H1 (cell line): ENCODE measurements at regions not wholly inside any gene's neighbourhood (a gene's known extent, or its start where the extent isn't known, plus 50 kb on each side); places are given as distances from the start of the nearest gene placed in this dataset.

Experiments
- CTCF ChIA-PET: fragments of 300-600 bp; sonication (Branson Sonifier 250); formaldehyde crosslinking; loops from one replicate; lab custom pipeline; 2021; ENCODE audit not compliant: partially characterized antibody; lab: Charles Lee
- POLR2A ChIA-PET: fragments of 300-600 bp; sonication (Branson Sonifier 250); formaldehyde crosslinking; loops from one replicate; lab custom pipeline; 2021; ENCODE audit warnings: inconsistent platforms; ENCODE audit not compliant: partially characterized antibody; lab: Charles Lee
- DNase-seq, 2 experiments: peaks; one replicate each; pipeline versions ENCODE4 v3.0.0 to v3.0.0-alpha.2; 2010 to 2022; ENCODE audit warnings: low spot score in 2 of 2, low read depth in 1 of 2, mixed read lengths in 1 of 2
- FAIRE-seq: peaks from 2 replicates; lab custom pipeline; 2011; peaks lifted over from hg19 to GRCh38; lab: Jason Lieb, UNC
- H2AFZ ChIP-seq: 2 replicates; pipeline ENCODE4 v1.8.1; 2012; ENCODE audit warnings: low read length, inconsistent platforms
- H2AK5ac ChIP-seq: 2 replicates; pipeline ENCODE4 v1.6.1; 2013; ENCODE audit warnings: low read depth, low read length
- H2BK120ac ChIP-seq: replicated peaks from 2 replicates; pipeline ENCODE3; 2013; ENCODE audit warnings: low read depth, low read length, inconsistent platforms
- H2BK12ac ChIP-seq: 2 replicates; pipeline ENCODE4 v1.6.1; 2013; ENCODE audit warnings: low read depth, low read length
- H2BK15ac ChIP-seq: 2 replicates; pipeline ENCODE4 v1.6.1; 2013; ENCODE audit warnings: low read length
- H2BK20ac ChIP-seq: 2 replicates; pipeline ENCODE4 v1.6.1; 2013; ENCODE audit warnings: low read length
- H2BK5ac ChIP-seq: 2 replicates; pipeline ENCODE4 v1.6.1; 2013; ENCODE audit warnings: low read depth, low read length
- H3K14ac ChIP-seq: 2 replicates; pipeline ENCODE4 v1.6.1; 2013; ENCODE audit warnings: inconsistent platforms; ENCODE audit not compliant: insufficient read length
- H3K18ac ChIP-seq: 2 replicates; pipeline ENCODE4 v1.6.1; 2013; ENCODE audit warnings: low read length; ENCODE audit errors: extremely low read depth
- H3K23ac ChIP-seq: 2 replicates; pipeline ENCODE4 v1.6.1; 2013; ENCODE audit warnings: inconsistent platforms; ENCODE audit not compliant: insufficient read length
- H3K23me2 ChIP-seq: 2 replicates; pipeline ENCODE4 v1.6.1; 2013; ENCODE audit warnings: low read depth, low read length
- H3K27ac ChIP-seq: 2 replicates; pipeline ENCODE4 v1.6.1; 2011; ENCODE audit warnings: low read depth, low read length, inconsistent platforms
- H3K27me3 ChIP-seq, 4 experiments: replicated peaks in 1 of 4; 1 replicate in 1 of 4; 2 replicates in 3 of 4; pipeline versions ENCODE4 v1.6.1 to v1.8.1; 2011 to 2013; ENCODE audit warnings: low read length in 3 of 4, mild to moderate bottlenecking in 3 of 4, inconsistent platforms in 2 of 4, mixed read lengths in 2 of 4, moderate library complexity in 1 of 4; ENCODE audit not compliant: control insufficient read depth in 3 of 4, insufficient read depth in 3 of 4; ENCODE audit errors: extremely low read depth in 1 of 4
- H3K36me3 ChIP-seq, 4 experiments: 2 replicates each; pipeline versions ENCODE4 v1.6.1 to v1.8.1; 2011 to 2013; ENCODE audit warnings: mild to moderate bottlenecking in 4 of 4, low read length in 3 of 4, moderate library complexity in 2 of 4, control low read depth in 1 of 4, inconsistent platforms in 1 of 4; ENCODE audit not compliant: insufficient read depth in 4 of 4, control insufficient read depth in 2 of 4
- H3K4ac ChIP-seq: replicated peaks from 2 replicates; pipeline ENCODE3; 2013; ENCODE audit warnings: low read length, low read depth, mixed read lengths, inconsistent platforms; ENCODE audit not compliant: insufficient read length
- H3K4me1 ChIP-seq, 4 experiments: replicated peaks in 1 of 4; 1 replicate in 1 of 4; 2 replicates in 3 of 4; pipeline versions ENCODE4 v1.6.1 to v1.8.1; 2011 to 2013; ENCODE audit warnings: low read length in 3 of 4, inconsistent platforms in 2 of 4, mixed read lengths in 1 of 4; ENCODE audit not compliant: insufficient read depth in 4 of 4, control insufficient read depth in 3 of 4
- H3K4me2 ChIP-seq, 2 experiments: 2 replicates each; pipeline versions ENCODE4 v1.6.1 to v1.8.1; 2011 to 2013; ENCODE audit warnings: low read depth in 2 of 2, low read length in 2 of 2, control low read depth in 1 of 2, inconsistent platforms in 1 of 2, mild to moderate bottlenecking in 1 of 2; ENCODE audit not compliant: insufficient read depth in 1 of 2
- H3K4me3 ChIP-seq, 4 experiments: fragments of 200-600, 300-600 bp in 1 of 4; sonication (generic), shearing (Covaris generic), sonication (Bioruptor Twin) in 1 of 4; 2 replicates each; pipeline versions ENCODE4 v1.5.1 to v1.8.1; 2011 to 2016; ENCODE audit warnings: low read length in 4 of 4, low read depth in 3 of 4, control low read depth in 2 of 4, inconsistent platforms in 2 of 4, mild to moderate bottlenecking in 2 of 4, mixed read lengths in 1 of 4, moderate library complexity in 1 of 4; ENCODE audit not compliant: insufficient read depth in 2 of 4; ENCODE audit errors: extremely low read depth in 1 of 4
- H3K56ac ChIP-seq: replicated peaks from 2 replicates; pipeline ENCODE3; 2013; ENCODE audit warnings: low read depth, mild to moderate bottlenecking, mixed read lengths, low read length, inconsistent platforms; ENCODE audit not compliant: insufficient read length
- H3K79me1 ChIP-seq: 2 replicates; pipeline ENCODE4 v1.6.1; 2013; ENCODE audit warnings: low read depth, low read length, control low read depth
- H3K79me2 ChIP-seq, 2 experiments: 2 replicates each; pipeline versions ENCODE4 v1.6.1 to v1.8.1; 2012 to 2013; ENCODE audit warnings: low read length in 2 of 2, mild to moderate bottlenecking in 2 of 2, inconsistent platforms in 1 of 2; ENCODE audit not compliant: insufficient read depth in 2 of 2, control insufficient read depth in 1 of 2
- H3K9ac ChIP-seq, 4 experiments: replicated peaks in 1 of 4; 1 replicate in 1 of 4; 2 replicates in 3 of 4; pipeline versions ENCODE4 v1.6.1 to v1.8.1; 2011 to 2013; ENCODE audit warnings: low read depth in 3 of 4, low read length in 3 of 4, control low read depth in 2 of 4, mild to moderate bottlenecking in 2 of 4, moderate library complexity in 2 of 4, inconsistent platforms in 1 of 4; ENCODE audit errors: extremely low read depth in 1 of 4
- H3K9me3 ChIP-seq, 2 experiments: 2 replicates each; pipeline versions ENCODE4 v1.6.1 to v1.8.1; 2012 to 2013; ENCODE audit warnings: mild to moderate bottlenecking in 2 of 2, moderate library complexity in 2 of 2, control low read depth in 1 of 2, inconsistent platforms in 1 of 2, low read depth in 1 of 2, low read length in 1 of 2, mixed read lengths in 1 of 2; ENCODE audit not compliant: insufficient read depth in 2 of 2
- H4K20me1 ChIP-seq, 2 experiments: replicated peaks in 1 of 2; 2 replicates each; pipeline versions ENCODE3 to v1.8.1; 2011 to 2013; ENCODE audit warnings: inconsistent platforms in 2 of 2, low read length in 2 of 2, mild to moderate bottlenecking in 1 of 2; ENCODE audit not compliant: insufficient read depth in 2 of 2, control insufficient read depth in 1 of 2
- H4K5ac ChIP-seq: 2 replicates; pipeline ENCODE4 v1.6.1; 2013; ENCODE audit warnings: low read length, low read depth, mixed read lengths, inconsistent platforms; ENCODE audit not compliant: insufficient read length
- H4K8ac ChIP-seq: 2 replicates; pipeline ENCODE4 v1.8.0; 2013; ENCODE audit warnings: mild to moderate bottlenecking, moderate library complexity, low read length, inconsistent platforms; ENCODE audit not compliant: insufficient read depth; ENCODE audit errors: extremely low read depth
- H4K91ac ChIP-seq: replicated peaks from 2 replicates; pipeline ENCODE3; 2013; ENCODE audit warnings: low read length, mixed read lengths, inconsistent platforms; ENCODE audit not compliant: insufficient read length
- ATF2 ChIP-seq: IDR thresholded peaks from 2 replicates; pipeline ENCODE4 v1.6.1; 2012; ENCODE audit warnings: low read length, inconsistent platforms
- CBX8 ChIP-seq: fragments of 300-800, 300-1000 bp; sonication (generic); IDR thresholded peaks from 2 replicates; pipeline ENCODE4 v1.7.1; 2016; ENCODE audit warnings: low read depth, low read length, borderline replicate concordance
- CTBP2 ChIP-seq: IDR thresholded peaks from 2 replicates; pipeline ENCODE4 v1.7.0; 2011; ENCODE audit warnings: borderline replicate concordance, mild to moderate bottlenecking, moderate library complexity, mixed read lengths, low read length; ENCODE audit not compliant: insufficient read depth, insufficient read length
- FOSL1 ChIP-seq: IDR thresholded peaks from 2 replicates; pipeline ENCODE4 v1.6.1; 2011; ENCODE audit warnings: mild to moderate bottlenecking, low read depth, low read length, moderate library complexity; ENCODE audit not compliant: insufficient read depth
- MAFK ChIP-seq: IDR thresholded peaks from 2 replicates; pipeline ENCODE4 v1.6.1; 2012; ENCODE audit warnings: low read depth, mild to moderate bottlenecking, improper control_type of control experiment, low read length
- NRF1 ChIP-seq: IDR thresholded peaks from 2 replicates; pipeline ENCODE4 v1.6.1; 2011; ENCODE audit warnings: mild to moderate bottlenecking, low read depth, low read length, improper control_type of control experiment
- POLR2A ChIP-seq, 2 experiments: IDR thresholded peaks; 1 replicate in 1 of 2; 2 replicates in 1 of 2; pipeline ENCODE4 v1.6.1; 2011; ENCODE audit warnings: low read depth in 2 of 2, low read length in 2 of 2, mild to moderate bottlenecking in 2 of 2; ENCODE audit errors: control extremely low read depth in 1 of 2
- POU5F1 ChIP-seq: IDR thresholded peaks from 2 replicates; pipeline ENCODE4 v1.6.1; 2011; ENCODE audit warnings: low read depth, mild to moderate bottlenecking, low read length, moderate library complexity
- RFX5 ChIP-seq: IDR thresholded peaks from 2 replicates; pipeline ENCODE4 v1.6.1; 2011; ENCODE audit warnings: low read depth, low read length, improper control_type of control experiment, borderline replicate concordance
- SP2 ChIP-seq: IDR thresholded peaks from 2 replicates; pipeline ENCODE4 v1.6.1; 2012; ENCODE audit warnings: mild to moderate bottlenecking, low read length, inconsistent platforms
- SP4 ChIP-seq: IDR thresholded peaks from 2 replicates; pipeline ENCODE4 v1.6.1; 2012; ENCODE audit warnings: low read length, inconsistent platforms
- TBP ChIP-seq: IDR thresholded peaks from 2 replicates; pipeline ENCODE4 v1.6.1; 2011; ENCODE audit warnings: low read depth, low read length, improper control_type of control experiment
- YY1 ChIP-seq: IDR thresholded peaks from 2 replicates; pipeline ENCODE4 v1.6.1; 2011; ENCODE audit warnings: low read depth, mild to moderate bottlenecking, low read length

DNA sequence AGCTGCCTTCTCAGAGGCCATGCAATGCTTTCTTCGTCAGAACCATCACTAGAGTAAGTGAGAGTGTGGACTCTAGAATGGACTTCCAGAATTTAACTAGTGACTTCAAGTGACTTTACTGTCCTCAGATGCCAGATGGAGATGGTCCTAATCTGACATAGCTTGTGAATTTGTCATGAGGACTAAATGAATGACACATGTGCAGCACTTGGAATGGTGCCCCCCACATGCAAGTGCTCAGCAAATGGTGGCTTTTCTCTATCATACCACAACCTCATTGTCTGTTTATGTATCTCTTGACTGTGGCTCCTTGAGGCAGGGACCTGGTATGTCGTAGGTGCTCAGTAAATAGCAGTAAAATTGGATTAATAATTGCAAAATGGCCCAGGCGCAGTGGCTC, 91.6 kb upstream of the STX18 start (continued):
- no peak for TF ChIP-seq FOSL1

DNA sequence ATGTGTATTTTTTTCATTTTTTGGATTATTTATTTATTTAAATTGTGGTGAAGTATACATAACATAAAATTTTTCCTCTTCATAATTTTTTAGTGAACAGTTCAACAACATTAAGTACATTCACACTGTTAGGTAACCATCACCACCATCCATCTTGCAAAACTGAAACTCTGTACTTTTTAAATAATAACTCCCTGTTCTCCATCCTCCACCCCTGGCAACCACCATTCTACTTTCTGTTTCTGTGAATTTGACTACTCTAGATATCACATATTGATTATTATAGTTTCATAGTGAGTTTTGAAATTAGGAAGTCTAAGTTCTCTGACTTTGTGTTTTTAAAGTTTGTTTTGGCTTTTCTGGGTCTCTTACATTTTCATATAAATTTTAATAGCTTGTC, 89.3 kb upstream of the STX18 start:
- Histone ChIP-seq H3K23ac (no peak overlapping the region), H2AFZ (no peak overlapping the region)
- TF ChIP-seq POU5F1, result no peak
- no peak for TF ChIP-seq YY1
- TF ChIP-seq POLR2A (IDR thresholded peaks at IDR 0.05; ENCODE audit: control extremely low read depth in 1 of 2, low read depth in 2 of 2, low read length in 2 of 2), result no peak
- no peak for TF ChIP-seq CTBP2
- TF ChIP-seq SP4, result no peak
- TF ChIP-seq RFX5, result no peak
- no peak for TF ChIP-seq SP2
- TF ChIP-seq MAFK, result no peak
- no peak for TF ChIP-seq CBX8
- TF ChIP-seq NRF1, result no peak
- no peak for TF ChIP-seq ATF2
- no peak for TF ChIP-seq TBP

More for the DNA sequence above, 89.3 kb upstream of the STX18 start:
- Histone ChIP-seq H3K9me3 (no peaks in the 10 kb centered on the region), H4K5ac (no peak overlapping the region), H3K4me2 (no peak overlapping the region), H3K4me1 (peaks cover 0 to 6% (median 0%) of the 10 kb centered on the region in 4 experiments; a peak in 3 of 7 replicates), H4K8ac (no peak overlapping the region), H2BK20ac (no peak overlapping the region), H3K18ac (no peak overlapping the region), H2AK5ac (no peak overlapping the region), H3K4ac (no peak overlapping the region), H3K56ac (no peak overlapping the region), H3K79me2 (no peaks in the 10 kb centered on the region), H3K9ac (no peak overlapping the region), H2BK120ac (no peak overlapping the region), H3K14ac (no peak overlapping the region), H2BK12ac (no peak overlapping the region), H3K23me2 (no peaks in the 10 kb centered on the region; the same call in 1 of the 2 replicates), H2BK15ac (no peak overlapping the region), H3K4me3 (no peak overlapping the region), H4K91ac (no peak overlapping the region), H3K27me3 (no peaks in the 10 kb centered on the region), H3K27ac (no peak overlapping the region), H3K79me1 (no peaks in the 10 kb centered on the region; the same call in 1 of the 2 replicates), H4K20me1 (peaks cover 1 to 3% of the 10 kb centered on the region in 2 experiments), H3K36me3 (0 out of 8 replicates have a peak, but pooled peaks cover 0 to 5% (median 0%) of the 10 kb centered on the region in 4 experiments), H2BK5ac (no peak overlapping the region)
- DNase-seq (no peak), FAIRE-seq (no peak)
- CTCF ChIA-PET, result interaction anchor here (1.7 kb wide), 1 partner anchor 38 kb away, joined by 4 read pairs; no protein-coding TSS in a partner anchor
- POLR2A ChIA-PET, result no interaction called here
